GM10266 (cell line): ENCODE measurements at regions not wholly inside any gene's neighbourhood (a gene's known extent, or its start where the extent isn't known, plus 50 kb on each side); places are given as distances from the start of the nearest gene placed in this dataset.

Experiments
- DNase-seq: peaks from one replicate; pipeline ENCODE4 v3.0.0; 2012; ENCODE audit errors: extremely low spot score
- TF ChIP-seq, protein P1 (sequence below): IDR thresholded peaks from 2 replicates; pipeline ENCODE4 v1.5.1; 2012; ENCODE audit warnings: mild to moderate bottlenecking, low read depth; ENCODE audit not compliant: control insufficient read depth, insufficient read depth; ENCODE audit errors: missing control alignments

DNA sequence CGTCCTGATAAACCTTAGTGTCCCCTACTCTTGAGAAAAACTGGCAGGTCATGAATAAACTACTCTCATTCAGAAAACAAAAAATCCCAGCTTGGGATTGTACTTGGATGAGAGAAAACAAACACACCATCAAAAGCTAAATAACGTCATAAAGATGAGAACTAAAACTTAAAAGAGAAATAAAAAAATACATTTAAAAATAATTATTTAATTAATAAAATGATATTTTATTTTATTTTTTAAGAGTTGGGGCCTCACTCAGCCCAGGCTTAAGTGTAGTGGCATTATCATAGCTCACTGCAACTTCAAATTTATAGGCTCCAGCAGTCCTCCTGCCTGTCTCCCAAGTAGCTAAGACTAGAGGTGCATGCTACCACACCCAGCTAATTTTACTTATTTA lies 125.4 kb upstream of the CA10 start:
- TF ChIP-seq, protein P1, sequence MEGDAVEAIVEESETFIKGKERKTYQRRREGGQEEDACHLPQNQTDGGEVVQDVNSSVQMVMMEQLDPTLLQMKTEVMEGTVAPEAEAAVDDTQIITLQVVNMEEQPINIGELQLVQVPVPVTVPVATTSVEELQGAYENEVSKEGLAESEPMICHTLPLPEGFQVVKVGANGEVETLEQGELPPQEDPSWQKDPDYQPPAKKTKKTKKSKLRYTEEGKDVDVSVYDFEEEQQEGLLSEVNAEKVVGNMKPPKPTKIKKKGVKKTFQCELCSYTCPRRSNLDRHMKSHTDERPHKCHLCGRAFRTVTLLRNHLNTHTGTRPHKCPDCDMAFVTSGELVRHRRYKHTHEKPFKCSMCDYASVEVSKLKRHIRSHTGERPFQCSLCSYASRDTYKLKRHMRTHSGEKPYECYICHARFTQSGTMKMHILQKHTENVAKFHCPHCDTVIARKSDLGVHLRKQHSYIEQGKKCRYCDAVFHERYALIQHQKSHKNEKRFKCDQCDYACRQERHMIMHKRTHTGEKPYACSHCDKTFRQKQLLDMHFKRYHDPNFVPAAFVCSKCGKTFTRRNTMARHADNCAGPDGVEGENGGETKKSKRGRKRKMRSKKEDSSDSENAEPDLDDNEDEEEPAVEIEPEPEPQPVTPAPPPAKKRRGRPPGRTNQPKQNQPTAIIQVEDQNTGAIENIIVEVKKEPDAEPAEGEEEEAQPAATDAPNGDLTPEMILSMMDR: no peak

DNA sequence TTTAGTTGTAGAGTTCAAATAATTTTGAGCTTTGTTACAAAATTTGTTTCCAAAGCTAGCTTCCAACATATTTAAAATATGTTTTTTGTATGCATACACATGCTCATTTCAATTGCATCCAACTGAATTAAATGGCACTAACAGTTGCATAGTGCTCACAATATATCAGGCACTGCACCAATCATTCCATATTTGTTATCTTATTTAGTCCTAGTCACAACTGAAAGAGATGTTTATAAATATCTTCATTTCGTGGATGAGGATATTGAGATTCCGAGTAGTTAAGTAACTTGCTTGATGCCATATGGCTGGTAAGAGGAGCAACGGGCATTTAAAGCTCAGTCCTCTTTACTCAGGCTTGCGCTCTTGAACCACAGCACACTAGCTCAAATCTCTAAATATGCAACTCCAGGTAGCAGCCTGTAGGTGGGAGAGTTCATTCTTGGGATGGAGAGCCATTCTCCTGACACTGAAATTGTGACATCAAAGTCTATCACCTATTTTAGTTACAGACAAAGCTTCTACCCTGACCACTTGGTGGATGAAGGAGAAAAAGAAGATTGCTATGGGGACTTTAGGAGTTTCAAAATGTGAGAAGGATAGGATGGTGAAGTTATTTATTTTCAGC lies 118.0 kb upstream of the CA10 start:
- no peak for DNase-seq
- TF ChIP-seq, protein P1: no peak

More for the DNA sequence above, 125.4 kb upstream of the CA10 start:
- DNase-seq: no peak

DNA sequence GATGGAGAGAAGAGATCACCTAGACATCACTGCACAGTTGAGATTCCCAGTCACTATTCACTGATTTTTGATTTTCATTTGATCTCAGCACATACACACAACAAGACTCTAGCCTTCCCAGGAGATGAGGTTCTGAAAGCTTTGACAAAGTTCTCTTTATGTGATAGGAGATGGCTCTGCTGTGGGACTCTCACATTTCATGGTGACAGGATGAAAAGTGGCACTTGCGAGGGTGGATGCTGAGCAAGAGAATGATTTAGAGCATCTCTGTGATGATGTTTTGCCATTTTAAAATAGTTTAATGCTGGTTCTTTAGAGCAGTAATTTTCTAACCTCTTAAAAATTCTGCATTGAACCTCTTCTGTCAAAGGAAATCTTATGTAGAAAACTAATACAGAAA lies 113.3 kb upstream of the CA10 start:
- DNase-seq: no peak
- TF ChIP-seq, protein P1: no peak

DNA sequence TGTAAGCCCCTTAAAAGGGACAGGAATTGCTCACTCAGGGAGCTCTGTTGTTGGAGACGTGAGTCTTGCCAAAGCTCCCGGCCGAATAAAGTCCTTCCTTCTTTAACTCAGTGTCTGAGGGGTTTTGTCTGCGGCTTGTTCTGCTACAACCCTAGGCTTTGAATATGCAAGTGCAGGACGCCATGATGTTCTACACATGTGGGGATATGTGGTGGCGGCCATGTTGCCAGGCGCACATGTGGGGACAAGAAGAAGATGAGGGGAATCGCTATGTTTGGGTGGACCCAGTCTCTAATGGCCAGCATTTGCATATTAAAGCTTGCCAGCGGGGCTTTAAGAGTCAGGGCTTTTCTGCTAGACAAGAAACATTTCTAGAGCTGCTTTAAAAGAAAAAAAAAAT lies 96.8 kb upstream of the CA10 start:
- DNase-seq: no peak
- TF ChIP-seq, protein P1: no peak

DNA sequence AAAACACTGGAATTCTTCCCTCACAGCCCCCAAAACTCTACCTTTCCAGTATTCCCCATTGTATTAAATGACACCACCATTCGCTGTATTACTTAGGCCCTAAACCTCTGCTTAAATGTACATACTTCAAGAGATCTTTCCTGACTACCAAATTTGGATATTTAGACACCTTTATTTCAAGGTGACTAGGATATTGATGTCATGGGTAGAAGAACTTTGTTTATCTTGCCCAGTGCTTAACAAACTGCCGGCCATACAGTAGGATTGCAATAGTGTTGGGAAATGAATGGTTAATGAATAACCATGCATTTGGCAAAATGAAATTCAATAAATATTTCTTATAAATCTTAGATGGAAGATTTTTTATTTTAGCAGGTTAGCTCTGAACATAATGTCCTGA lies 86.2 kb upstream of the CA10 start:
- no peak for DNase-seq
- TF ChIP-seq, protein P1: no peak

DNA sequence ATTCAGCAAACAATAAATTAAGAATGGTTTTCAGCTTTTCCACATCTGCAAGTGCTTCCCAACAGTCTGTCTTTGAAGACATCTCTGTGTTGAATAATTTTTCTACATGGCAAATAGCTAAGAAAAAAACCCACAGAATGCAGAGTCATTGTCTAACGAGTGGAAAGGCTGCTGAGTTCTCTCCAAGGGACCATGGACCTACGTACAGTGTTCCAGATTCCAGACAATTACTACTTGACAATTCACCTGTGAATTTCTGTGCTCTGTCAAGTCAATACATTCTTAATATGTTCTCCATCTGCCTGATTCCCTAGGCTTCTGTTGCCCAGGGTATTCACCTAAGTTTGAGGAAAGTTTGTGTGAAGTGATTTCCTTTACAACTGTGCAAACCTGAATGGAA lies 83.8 kb upstream of the CA10 start:
- no peak for DNase-seq
- TF ChIP-seq, protein P1: no peak

DNA sequence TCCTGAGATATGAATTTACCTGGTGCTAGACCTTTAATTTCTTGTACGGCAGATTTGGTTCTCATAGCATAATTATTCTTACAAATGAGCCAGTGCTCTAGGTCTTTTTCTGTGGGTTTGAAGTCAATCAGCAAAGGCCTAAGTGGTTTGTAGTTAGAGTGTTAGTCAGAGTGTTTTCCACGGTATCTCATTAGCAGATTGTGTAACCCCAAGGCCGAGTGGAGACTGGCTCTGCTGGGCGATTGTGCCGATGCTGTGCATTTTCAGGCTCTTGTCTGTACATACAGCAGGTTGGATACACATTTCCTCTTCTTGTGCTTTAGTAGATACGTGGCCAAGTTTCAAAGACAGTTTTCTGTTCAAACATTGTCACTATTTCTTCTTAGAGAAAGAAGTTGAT lies 78.6 kb upstream of the CA10 start:
- TF ChIP-seq, protein P1: no peak
- DNase-seq: no peak
